DND-41 (cell line): ENCODE measurements at regions not wholly inside any gene's neighbourhood (a gene's known extent, or its start where the extent isn't known, plus 50 kb on each side); places are given as distances from the start of the nearest gene placed in this dataset.

Source experiments
- CTCF ChIP-seq: IDR thresholded peaks from 2 replicates; pipeline ENCODE4 v1.5.1; 2012; ENCODE audit warnings: borderline replicate concordance, low read length, moderate library complexity, mild to moderate bottlenecking; ENCODE audit not compliant: poor library complexity, severe bottlenecking; ENCODE audit errors: extremely low read depth
- EZH2 ChIP-seq: IDR thresholded peaks from 3 replicates; pipeline ENCODE4 v1.6.1; 2012; ENCODE audit warnings: borderline replicate concordance, low read depth, mild to moderate bottlenecking, moderate library complexity, low read length, inconsistent platforms; ENCODE audit not compliant: severe bottlenecking

- TF ChIP-seq CTCF (no peak), EZH2 (no peak)
Observed at GRCh38 chr16:80023865-80024264, 423.3 kb upstream of the MAF start.
